Activated CD8-positive, alpha-beta memory T cell treated with anti-CD3 and anti-CD28 coated beads for 36 hours (primary cell): ENCODE measurements at regions not wholly inside any gene's neighbourhood (a gene's known extent, or its start where the extent isn't known, plus 50 kb on each side); places are given as distances from the start of the nearest gene placed in this dataset.
"Not testable (repeated sequence)": the region's sequence is repeated elsewhere in the genome, so short reads cannot be mapped to it uniquely, and the experiment has no call there.

Experiments
- CTCF ChIA-PET: fragments of 350-600 bp; sonication (Branson Sonifier 250); formaldehyde crosslinking; loops from one replicate; lab custom pipeline; 2021; ENCODE audit warnings: antibody characterized with exemption; lab: Charles Lee
- POLR2A ChIA-PET: fragments of 350-600 bp; sonication (Branson Sonifier 250); formaldehyde crosslinking; loops from one replicate; lab custom pipeline; 2021; ENCODE audit warnings: antibody characterized with exemption; lab: Charles Lee

GRCh38 chr19:33998302-33998701, 174.0 kb upstream of the LSM14A start:
- CTCF ChIA-PET, result interaction anchor here (0.7 to 1.6 kb wide), 3 partner anchors 9 to 221 kb away, joined by 3 to 5 read pairs (median 3); partner anchors contain the start of gene KCTD15
- POLR2A ChIA-PET, result no interaction called here

- CTCF ChIA-PET, result interaction anchor here (0.7 to 1.6 kb wide), 3 partner anchors 8 to 222 kb away, joined by 3 to 5 read pairs (median 3); partner anchors contain the start of gene KCTD15
- POLR2A ChIA-PET, result no interaction called here
These were observed 173.5 kb upstream of the LSM14A start for GRCh38 chr19:33998739-33999345.

- CTCF ChIA-PET, result no interaction called here
- POLR2A ChIA-PET, result no interaction called here
These were observed 155.3 kb upstream of the LSM14A start for GRCh38 chr19:34017024-34017423.

GRCh38 chr19:34017601-34018000, 154.7 kb upstream of the LSM14A start:
- CTCF ChIA-PET, result no interaction called here
- POLR2A ChIA-PET, result no interaction called here

GRCh38 chr19:34018546-34018945, 153.8 kb upstream of the LSM14A start:
- CTCF ChIA-PET, result no interaction called here
- POLR2A ChIA-PET, result no interaction called here

GRCh38 chr19:34023381-34023780, 148.9 kb upstream of the LSM14A start:
- CTCF ChIA-PET, result no interaction called here
- POLR2A ChIA-PET, result no interaction called here

GRCh38 chr19:34033880-34034279, 138.4 kb upstream of the LSM14A start:
- CTCF ChIA-PET, result interaction anchor here (1.2 kb wide), 1 partner anchor 29 kb away, joined by 3 read pairs; no protein-coding TSS in a partner anchor
- POLR2A ChIA-PET, result no interaction called here

GRCh38 chr19:34034318-34034846, 137.9 kb upstream of the LSM14A start:
- ChIA-PET POLR2A (no interaction called here), CTCF (interaction anchor here (1.2 kb wide), 1 partner anchor 28 kb away, joined by 3 read pairs; no protein-coding TSS in a partner anchor)

- ChIA-PET CTCF (interaction anchor here (0.8 to 2.6 kb wide), 9 partner anchors 10 to 264 kb away, joined by 3 to 10 read pairs (median 4); no protein-coding TSS in a partner anchor), POLR2A (no interaction called here)
These were observed 130.3 kb upstream of the LSM14A start for GRCh38 chr19:34041925-34042521.

- ChIA-PET POLR2A (no interaction called here), CTCF (interaction anchor here (0.6 kb wide), 1 partner anchor 399 kb away, joined by 5 read pairs; no protein-coding TSS in a partner anchor)
These were observed 128.3 kb upstream of the LSM14A start for GRCh38 chr19:34044021-34044420.

GRCh38 chr19:34049944-34050343, 122.4 kb upstream of the LSM14A start:
- CTCF ChIA-PET, result no interaction called here

GRCh38 chr19:34050430-34050829, 121.9 kb upstream of the LSM14A start:
- CTCF ChIA-PET, POLR2A ChIA-PET: not testable (repeated sequence)

More at GRCh38 chr19:34049944-34050343, 122.4 kb upstream of the LSM14A start:
- POLR2A ChIA-PET, result no interaction called here

GRCh38 chr19:34051255-34051654, 121.0 kb upstream of the LSM14A start:
- ChIA-PET CTCF (interaction anchor here (0.8 kb wide), 1 partner anchor 10 kb away, joined by 3 read pairs; no protein-coding TSS in a partner anchor), POLR2A (no interaction called here)

GRCh38 chr19:34057155-34057554, 115.1 kb upstream of the LSM14A start:
- CTCF ChIA-PET, result no interaction called here

GRCh38 chr19:34066007-34066643, 106.2 kb upstream of the LSM14A start:
- POLR2A ChIA-PET, result no interaction called here
- CTCF ChIA-PET, result no interaction called here

More at GRCh38 chr19:34057155-34057554, 115.1 kb upstream of the LSM14A start:
- POLR2A ChIA-PET, result no interaction called here

- ChIA-PET POLR2A (no interaction called here), CTCF (no interaction called here)
These were observed 104.4 kb upstream of the LSM14A start for GRCh38 chr19:34067861-34068271.

- ChIA-PET POLR2A (no interaction called here), CTCF (no interaction called here)
These were observed 96.6 kb upstream of the LSM14A start for GRCh38 chr19:34075661-34076091.

GRCh38 chr19:34082289-34083077, 89.8 kb upstream of the LSM14A start:
- ChIA-PET POLR2A (no interaction called here), CTCF (interaction anchor here (1.1 kb wide), 1 partner anchor 63 kb away, joined by 3 read pairs; no protein-coding TSS in a partner anchor)
